ENCODE measurements at regions not wholly inside any gene's neighbourhood (a gene's known extent, or its start where the extent isn't known, plus 50 kb on each side); places are given as distances from the start of the nearest gene placed in this dataset.

- Histone ChIP-seq H3K4me2 (ENCODE audit: low read length, poor library complexity, severe bottlenecking) (no peak overlapping the region), H2AK5ac (ENCODE audit: low read length, severe bottlenecking) (no peak overlapping the region), H2AFZ (ENCODE audit: low read depth, low read length) (no peak overlapping the region), H3K27me3 (ENCODE audit: control insufficient read depth in 1 of 2, insufficient read depth in 1 of 2, low read length in 2 of 2) (no peaks in the 10 kb centered on the region), H4K8ac (ENCODE audit: low read length) (no peak overlapping the region), H2BK120ac (ENCODE audit: low read depth, low read length) (no peak overlapping the region), H3K4me3 (ENCODE audit: insufficient read depth in 1 of 2, low read depth in 1 of 2, low read length in 2 of 2) (no peak overlapping the region), H3K79me1 (replicated peaks; ENCODE audit: low read length, poor library complexity, severe bottlenecking) (no peaks in the 10 kb centered on the region), H3K18ac (ENCODE audit: low read depth in 1 of 2, low read length in 2 of 2) (no peak overlapping the region), H3K9ac (ENCODE audit: low read length) (no peak overlapping the region), H4K91ac (ENCODE audit: low read length) (no peak overlapping the region), H3K4ac (ENCODE audit: low read depth in 1 of 2, low read length in 2 of 2) (no peak overlapping the region), H3K36me3 (ENCODE audit: control insufficient read depth in 1 of 2, insufficient read depth in 2 of 2, low read depth in 1 of 2, low read length in 2 of 2) (no peaks in the 10 kb centered on the region), H3K27ac (ENCODE audit: low read length, poor library complexity, severe bottlenecking) (no peak overlapping the region), H2BK12ac (ENCODE audit: low read length in 2 of 2) (no peak overlapping the region), H3K14ac (ENCODE audit: low read length in 2 of 2) (no peak overlapping the region), H2BK15ac (ENCODE audit: low read depth, poor library complexity, severe bottlenecking) (no peak overlapping the region), H3K4me1 (ENCODE audit: control insufficient read depth, insufficient read depth, low read depth, low read length) (no peaks in the 10 kb centered on the region), H3K9me3 (ENCODE audit: control insufficient read depth, low read length) (no peaks in the 10 kb centered on the region), H2BK5ac (ENCODE audit: low read depth, low read length, poor library complexity, severe bottlenecking) (no peak overlapping the region), H3K23ac (ENCODE audit: low read length in 2 of 2) (no peak overlapping the region)
- WGBS = no CpG with 5 or more reads among the region's 4 CpGs
- no peak for DNase-seq
Observed at GRCh38 chrY:7746781-7747180, 835.2 kb upstream of the AMELY start.

- no peaks in the 10 kb centered on the region for H3K9me3 ChIP-seq (ENCODE audit: control insufficient read depth, low read length)
- no peak overlapping the region for H2BK15ac ChIP-seq (ENCODE audit: low read depth, poor library complexity, severe bottlenecking)
- H3K79me1 ChIP-seq (replicated peaks; ENCODE audit: low read length, poor library complexity, severe bottlenecking) = no peaks in the 10 kb centered on the region
- no peaks in the 10 kb centered on the region for H3K27me3 ChIP-seq (ENCODE audit: control insufficient read depth in 1 of 2, insufficient read depth in 1 of 2, low read length in 2 of 2)
- no peak overlapping the region for H3K9ac ChIP-seq (ENCODE audit: low read length)
- H3K4me2 ChIP-seq (ENCODE audit: low read length, poor library complexity, severe bottlenecking) = no peak overlapping the region
- no peak overlapping the region for H3K27ac ChIP-seq (ENCODE audit: low read length, poor library complexity, severe bottlenecking)
- H3K4ac ChIP-seq (ENCODE audit: low read depth in 1 of 2, low read length in 2 of 2) = no peak overlapping the region
- H2BK5ac ChIP-seq (ENCODE audit: low read depth, low read length, poor library complexity, severe bottlenecking) = no peak overlapping the region
- H3K18ac ChIP-seq (ENCODE audit: low read depth in 1 of 2, low read length in 2 of 2) = no peak overlapping the region
- no peak overlapping the region for H4K8ac ChIP-seq (ENCODE audit: low read length)
- H3K23ac ChIP-seq (ENCODE audit: low read length in 2 of 2) = no peak overlapping the region
- H2AK5ac ChIP-seq (ENCODE audit: low read length, severe bottlenecking) = no peak overlapping the region
- no peak for DNase-seq
- H2BK12ac ChIP-seq (ENCODE audit: low read length in 2 of 2) = no peak overlapping the region
- no peak overlapping the region for H4K91ac ChIP-seq (ENCODE audit: low read length)
- H3K4me3 ChIP-seq (ENCODE audit: insufficient read depth in 1 of 2, low read depth in 1 of 2, low read length in 2 of 2) = no peak overlapping the region
- no peaks in the 10 kb centered on the region for H3K36me3 ChIP-seq (ENCODE audit: control insufficient read depth in 1 of 2, insufficient read depth in 2 of 2, low read depth in 1 of 2, low read length in 2 of 2)
- H3K4me1 ChIP-seq (ENCODE audit: control insufficient read depth, insufficient read depth, low read depth, low read length) = no peaks in the 10 kb centered on the region
- no peak overlapping the region for H2BK120ac ChIP-seq (ENCODE audit: low read depth, low read length)
- H3K14ac ChIP-seq (ENCODE audit: low read length in 2 of 2) = no peak overlapping the region
- H2AFZ ChIP-seq (ENCODE audit: low read depth, low read length) = no peak overlapping the region
- WGBS = no CpG with 5 or more reads among the region's 1 CpG
Observed at GRCh38 chrY:7745581-7745901, 834.0 kb upstream of the AMELY start.

GRCh38 chrY:7744691-7745580 lies 833.4 kb upstream of the AMELY start:
- Histone ChIP-seq H3K23ac (ENCODE audit: low read length in 2 of 2) (no peak overlapping the region), H2BK12ac (ENCODE audit: low read length in 2 of 2) (no peak overlapping the region), H2AFZ (ENCODE audit: low read depth, low read length) (no peak overlapping the region), H3K36me3 (ENCODE audit: control insufficient read depth in 1 of 2, insufficient read depth in 2 of 2, low read depth in 1 of 2, low read length in 2 of 2) (no peaks in the 10 kb centered on the region), H3K14ac (ENCODE audit: low read length in 2 of 2) (no peak overlapping the region), H3K27me3 (ENCODE audit: control insufficient read depth in 1 of 2, insufficient read depth in 1 of 2, low read length in 2 of 2) (no peaks in the 10 kb centered on the region), H2BK5ac (ENCODE audit: low read depth, low read length, poor library complexity, severe bottlenecking) (no peak overlapping the region), H3K9me3 (ENCODE audit: control insufficient read depth, low read length) (no peaks in the 10 kb centered on the region), H3K18ac (ENCODE audit: low read depth in 1 of 2, low read length in 2 of 2) (no peak overlapping the region), H2BK120ac (ENCODE audit: low read depth, low read length) (no peak overlapping the region), H3K4me1 (ENCODE audit: control insufficient read depth, insufficient read depth, low read depth, low read length) (no peaks in the 10 kb centered on the region), H3K4me2 (ENCODE audit: low read length, poor library complexity, severe bottlenecking) (no peak overlapping the region), H3K9ac (ENCODE audit: low read length) (no peak overlapping the region), H2BK15ac (ENCODE audit: low read depth, poor library complexity, severe bottlenecking) (no peak overlapping the region), H3K4me3 (ENCODE audit: insufficient read depth in 1 of 2, low read depth in 1 of 2, low read length in 2 of 2) (no peak overlapping the region), H2AK5ac (ENCODE audit: low read length, severe bottlenecking) (no peak overlapping the region), H3K27ac (ENCODE audit: low read length, poor library complexity, severe bottlenecking) (no peak overlapping the region), H4K8ac (ENCODE audit: low read length) (no peak overlapping the region), H3K79me1 (replicated peaks; ENCODE audit: low read length, poor library complexity, severe bottlenecking) (no peaks in the 10 kb centered on the region), H3K4ac (ENCODE audit: low read depth in 1 of 2, low read length in 2 of 2) (no peak overlapping the region), H4K91ac (ENCODE audit: low read length) (no peak overlapping the region)
- 13% methylated on average over 2 of the region's 2 CpGs for WGBS
- DNase-seq = peak; percentile 30

- H4K91ac ChIP-seq (ENCODE audit: low read length) = no peak overlapping the region
- no peaks in the 10 kb centered on the region for H3K9me3 ChIP-seq (ENCODE audit: control insufficient read depth, low read length)
- no peak overlapping the region for H2AK5ac ChIP-seq (ENCODE audit: low read length, severe bottlenecking)
- no peaks in the 10 kb centered on the region for H3K36me3 ChIP-seq (ENCODE audit: control insufficient read depth in 1 of 2, insufficient read depth in 2 of 2, low read depth in 1 of 2, low read length in 2 of 2)
- H2BK120ac ChIP-seq (ENCODE audit: low read depth, low read length) = no peak overlapping the region
- no peaks in the 10 kb centered on the region for H3K79me1 ChIP-seq (replicated peaks; ENCODE audit: low read length, poor library complexity, severe bottlenecking)
- no peaks in the 10 kb centered on the region for H3K27me3 ChIP-seq (ENCODE audit: control insufficient read depth in 1 of 2, insufficient read depth in 1 of 2, low read length in 2 of 2)
- no peak overlapping the region for H2BK15ac ChIP-seq (ENCODE audit: low read depth, poor library complexity, severe bottlenecking)
- H3K4me2 ChIP-seq (ENCODE audit: low read length, poor library complexity, severe bottlenecking) = no peak overlapping the region
- WGBS = no CpG with 5 or more reads among the region's 1 CpG
- H3K27ac ChIP-seq (ENCODE audit: low read length, poor library complexity, severe bottlenecking) = no peak overlapping the region
- H3K9ac ChIP-seq (ENCODE audit: low read length) = no peak overlapping the region
- H4K8ac ChIP-seq (ENCODE audit: low read length) = no peak overlapping the region
- H2BK12ac ChIP-seq (ENCODE audit: low read length in 2 of 2) = no peak overlapping the region
- H2BK5ac ChIP-seq (ENCODE audit: low read depth, low read length, poor library complexity, severe bottlenecking) = no peak overlapping the region
- no peak overlapping the region for H3K4ac ChIP-seq (ENCODE audit: low read depth in 1 of 2, low read length in 2 of 2)
- H2AFZ ChIP-seq (ENCODE audit: low read depth, low read length) = no peak overlapping the region
- no peak overlapping the region for H3K23ac ChIP-seq (ENCODE audit: low read length in 2 of 2)
- no peak overlapping the region for H3K14ac ChIP-seq (ENCODE audit: low read length in 2 of 2)
- peak; percentile 40 for DNase-seq
- H3K18ac ChIP-seq (ENCODE audit: low read depth in 1 of 2, low read length in 2 of 2) = no peak overlapping the region
- no peak overlapping the region for H3K4me3 ChIP-seq (ENCODE audit: insufficient read depth in 1 of 2, low read depth in 1 of 2, low read length in 2 of 2)
- no peaks in the 10 kb centered on the region for H3K4me1 ChIP-seq (ENCODE audit: control insufficient read depth, insufficient read depth, low read depth, low read length)
Observed at GRCh38 chrY:7736847-7737365, 825.4 kb upstream of the AMELY start.
